Stimulated activated CD4-positive, alpha-beta T cell treated with anti-CD3 and anti-CD28 coated beads, Interleukin-12 subunit alpha, Interleukin-12 subunit beta, amount 100 ng/mL, for 48 hours (primary cell): ENCODE measurements at regions not wholly inside any gene's neighbourhood (a gene's known extent, or its start where the extent isn't known, plus 50 kb on each side); places are given as distances from the start of the nearest gene placed in this dataset.

ENCODE experiments used
- DNase-seq, 3 donors: peaks; one replicate each; pipeline ENCODE4 v3.0.0-alpha.2; 2020; ENCODE audit warnings: low read depth in 2 of 3, low spot score in 1 of 3

GRCh38 chr11:76277298-76278175, 71.2 kb upstream of the WNT11 start:
- DNase-seq, result no peak

DNA sequence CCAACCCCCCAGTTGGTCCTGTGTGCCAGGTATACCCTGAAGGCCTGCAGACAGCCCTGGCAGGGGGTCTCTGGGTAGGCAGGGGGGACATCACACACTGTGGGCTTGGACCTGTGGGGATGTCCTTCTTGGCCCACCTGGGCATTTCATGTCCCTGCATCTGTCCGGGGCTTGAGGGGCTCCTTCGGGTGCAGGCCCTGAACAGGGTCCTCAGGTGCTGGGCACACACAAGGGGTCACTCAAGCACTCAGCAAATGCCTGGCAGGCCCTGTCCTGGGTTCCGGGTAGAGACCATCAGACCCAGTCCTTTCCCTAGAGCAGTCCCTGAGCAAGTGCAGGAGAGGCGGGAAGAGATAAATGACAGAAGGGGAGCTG, 70.5 kb upstream of the WNT11 start:
- no peak for DNase-seq

GRCh38 chr11:76276046-76276780, 69.9 kb upstream of the WNT11 start:
- no peak for DNase-seq

GRCh38 chr11:76275446-76275845, 69.1 kb upstream of the WNT11 start:
- no peak for DNase-seq

GRCh38 chr11:76271068-76271467, 64.8 kb upstream of the WNT11 start:
- no peak for DNase-seq

DNA sequence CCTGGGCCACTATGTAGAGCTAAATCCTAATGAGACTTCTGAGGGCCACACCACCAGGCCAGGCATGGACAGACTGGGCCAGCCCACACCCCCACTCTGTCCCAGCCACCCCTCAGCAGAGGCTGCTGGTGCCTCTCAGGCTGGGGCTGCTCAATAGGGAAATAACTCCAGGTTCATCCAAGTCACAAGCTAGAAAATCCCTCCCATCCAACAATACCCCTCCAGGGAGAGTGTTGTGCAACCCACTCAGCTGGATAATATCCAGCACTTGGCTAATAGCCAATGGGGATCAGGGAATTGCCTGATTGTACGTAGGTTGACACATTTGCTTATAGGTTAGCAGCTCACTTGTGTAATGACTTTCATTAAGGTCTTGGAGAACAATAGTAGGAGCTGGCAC, 64.1 kb upstream of the WNT11 start:
- no peak for DNase-seq

DNA sequence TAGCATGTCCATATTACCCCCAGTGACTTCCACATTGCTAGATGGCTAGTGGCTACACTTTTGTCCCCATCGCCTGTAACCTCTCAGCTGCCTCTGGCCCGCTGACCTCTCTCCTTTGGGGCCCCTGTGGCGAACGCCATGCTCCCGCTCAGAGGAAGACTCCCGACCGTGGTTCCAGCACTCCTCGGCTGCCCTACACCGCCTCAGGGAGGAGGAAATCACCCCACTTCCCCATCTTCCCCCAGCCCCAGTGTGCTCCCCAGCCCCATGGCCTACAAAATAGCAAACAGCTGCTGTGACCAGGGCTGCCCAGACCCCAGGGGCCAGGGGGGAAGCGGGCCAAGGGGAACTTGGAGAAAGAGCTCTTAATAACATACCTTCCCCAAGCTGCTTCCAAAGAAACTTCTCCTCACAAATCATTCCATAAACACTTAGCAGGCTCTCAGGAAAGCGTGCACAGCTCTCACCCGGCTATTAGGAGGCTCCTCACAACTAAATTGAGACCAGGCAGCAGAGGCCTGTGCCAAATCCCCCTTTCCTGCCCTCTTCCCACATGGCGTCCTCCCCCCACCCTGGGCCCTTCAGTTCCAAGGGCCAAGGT, 63.5 kb upstream of the WNT11 start:
- no peak for DNase-seq

GRCh38 chr11:76269247-76269646, 62.9 kb upstream of the WNT11 start:
- DNase-seq, result no peak

DNA sequence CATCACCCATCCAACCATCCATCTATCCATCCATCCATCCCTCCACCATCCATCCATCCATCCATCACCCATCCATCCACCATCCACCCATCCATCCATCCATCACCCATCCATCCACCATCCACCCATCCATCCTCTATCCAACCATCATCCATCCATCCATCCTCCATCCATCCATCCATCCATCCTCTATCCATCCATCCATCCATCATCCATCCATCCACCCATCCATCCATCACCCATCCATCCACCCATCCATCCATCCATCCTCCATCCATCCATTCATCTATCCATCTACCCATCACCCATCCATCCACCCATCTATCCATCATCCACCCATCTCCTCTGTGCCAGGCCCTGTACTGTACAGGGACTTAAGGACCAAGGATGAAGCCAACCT, 62.2 kb upstream of the WNT11 start:
- DNase-seq, result no peak

DNA sequence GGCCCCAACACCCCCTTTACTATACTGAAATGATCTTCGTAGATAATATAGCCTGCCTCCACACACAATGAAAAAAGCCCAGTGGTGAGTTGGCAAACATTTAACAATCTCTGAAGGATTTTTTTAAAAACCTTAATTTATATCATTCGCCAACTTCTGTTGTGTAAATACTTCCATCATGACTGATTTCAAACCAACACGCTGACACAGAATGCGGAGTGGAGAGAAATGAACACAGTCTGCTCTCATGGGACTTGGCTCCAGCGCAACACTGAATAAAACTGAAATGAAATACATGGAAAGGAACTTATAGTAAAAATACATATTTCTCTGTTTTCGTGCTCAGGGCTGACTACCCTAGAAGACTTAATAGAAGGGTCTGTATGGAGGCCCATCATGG, 61.3 kb upstream of the WNT11 start:
- DNase-seq, result no peak

GRCh38 chr11:76266286-76267100, 60.2 kb upstream of the WNT11 start:
- no peak for DNase-seq

- no peak for DNase-seq
These were observed 59.5 kb upstream of the WNT11 start for GRCh38 chr11:76265771-76266241.

DNA sequence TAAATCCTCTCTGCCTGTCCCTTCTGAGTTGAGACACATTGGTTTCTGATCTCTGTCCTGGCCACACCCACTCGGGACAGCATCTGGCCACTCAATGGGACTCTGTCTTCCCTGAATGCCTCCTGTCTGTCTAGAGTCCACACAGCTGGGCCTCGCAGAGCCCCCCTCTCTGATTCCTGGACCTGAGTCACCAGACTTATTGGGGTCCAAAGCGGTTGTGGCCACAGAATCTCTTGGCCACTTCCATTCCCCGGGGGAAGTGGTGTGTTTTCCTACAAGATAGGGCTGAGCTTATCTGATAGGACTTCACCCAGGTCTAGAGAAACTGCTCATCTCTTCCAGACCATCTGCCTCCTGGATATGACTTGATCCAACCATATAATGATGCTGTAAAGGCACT, 57.4 kb upstream of the WNT11 start:
- DNase-seq, result no peak

- DNase-seq, result no peak
These were observed 56.9 kb upstream of the WNT11 start for GRCh38 chr11:76263166-76263565.

GRCh38 chr11:76260296-76260925, 54.1 kb upstream of the WNT11 start:
- no peak for DNase-seq

DNA sequence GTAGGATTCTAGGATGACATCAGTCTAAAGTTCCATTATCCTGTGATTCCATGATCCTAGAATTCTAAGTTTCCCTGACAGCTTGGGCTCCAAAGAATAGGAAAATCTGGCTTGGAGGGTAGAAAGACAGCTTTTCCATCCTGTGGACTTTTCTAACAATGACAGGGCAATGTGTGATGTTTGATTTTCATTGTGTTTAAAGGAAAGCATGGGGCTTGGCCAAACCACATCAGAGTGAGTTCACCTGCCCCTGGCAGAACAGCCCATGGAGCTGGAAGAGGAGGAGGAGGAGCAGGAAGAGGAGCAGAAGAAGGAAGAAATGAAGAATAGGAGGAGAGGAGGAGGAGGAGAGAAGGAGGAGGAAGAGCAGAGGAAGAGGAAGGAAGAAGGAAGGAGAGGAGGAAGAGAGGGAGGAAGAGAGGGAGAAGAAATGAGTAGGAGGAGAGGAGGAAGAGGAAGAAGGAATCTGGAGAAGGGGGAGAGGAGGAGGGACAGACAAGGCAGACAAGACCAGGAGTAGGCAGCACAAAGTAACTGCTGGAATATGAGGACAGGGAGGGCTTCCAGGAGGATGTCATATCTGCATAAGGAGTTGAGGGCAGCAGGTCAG, 53.1 kb upstream of the WNT11 start:
- no peak for DNase-seq

GRCh38 chr11:76257074-76257719, 50.9 kb upstream of the WNT11 start:
- DNase-seq, result no peak

DNA sequence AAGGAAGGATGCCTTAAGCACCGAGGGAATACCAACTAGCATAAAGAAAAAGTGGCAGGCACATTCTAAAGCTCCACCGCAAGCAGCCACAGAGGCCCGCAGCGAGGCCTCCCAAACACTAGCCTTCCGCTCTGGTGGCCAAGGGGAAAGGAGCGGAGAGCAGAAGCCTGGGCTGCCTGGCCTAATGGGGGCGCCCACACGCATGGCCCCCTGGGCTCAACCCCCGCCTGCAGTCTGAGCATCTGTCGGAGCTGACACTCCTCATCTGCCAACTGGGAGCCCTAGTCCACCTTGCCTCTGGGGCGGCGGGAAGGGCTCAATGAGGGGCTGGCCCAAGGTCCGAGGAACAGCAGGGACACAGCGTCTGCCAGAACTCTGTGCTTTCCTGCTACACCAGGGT, 50.1 kb upstream of the WNT11 start:
- no peak for DNase-seq
